NB4 (cell line): ENCODE measurements at regions not wholly inside any gene's neighbourhood (a gene's known extent, or its start where the extent isn't known, plus 50 kb on each side); places are given as distances from the start of the nearest gene placed in this dataset.
"Not testable (repeated sequence)": the region's sequence is repeated elsewhere in the genome, so short reads cannot be mapped to it uniquely, and the experiment has no call there.

Experiments
- POLR2A ChIP-seq: IDR thresholded peaks from 2 replicates; pipeline ENCODE4 v1.6.1; 2011; ENCODE audit warnings: mild to moderate bottlenecking; ENCODE audit not compliant: insufficient read length; ENCODE audit errors: extremely low read depth
- TF ChIP-seq, protein P1 (sequence below): IDR thresholded peaks from one replicate; pipeline ENCODE4 v1.5.1; 2012; ENCODE audit warnings: low read depth, low read length
- TF ChIP-seq, protein P2 (sequence below): IDR thresholded peaks from 2 replicates; pipeline ENCODE4 v1.6.1; 2011; ENCODE audit warnings: low read depth, low read length

DNA sequence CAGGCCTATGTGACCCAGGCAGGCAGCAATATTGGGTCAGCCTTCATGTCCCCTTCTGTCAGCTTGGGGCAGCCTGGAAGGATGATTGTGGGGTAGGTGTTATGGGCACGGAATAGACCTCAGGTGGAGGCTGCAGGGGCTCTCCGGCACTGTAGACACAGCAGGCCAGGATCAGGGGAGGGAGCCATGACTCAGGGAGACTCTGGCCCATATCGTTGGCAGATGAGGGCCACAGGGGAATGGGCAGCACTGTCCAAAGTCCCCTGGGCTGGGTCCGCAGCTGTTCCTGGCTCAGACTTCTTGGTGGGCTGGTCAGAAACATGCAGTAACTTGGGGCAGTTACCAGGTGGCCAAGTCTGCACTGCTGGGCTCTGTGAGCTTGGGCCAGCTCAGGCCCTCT lies 3080.1 kb downstream of the RPIA start:
- TF ChIP-seq, protein P1, sequence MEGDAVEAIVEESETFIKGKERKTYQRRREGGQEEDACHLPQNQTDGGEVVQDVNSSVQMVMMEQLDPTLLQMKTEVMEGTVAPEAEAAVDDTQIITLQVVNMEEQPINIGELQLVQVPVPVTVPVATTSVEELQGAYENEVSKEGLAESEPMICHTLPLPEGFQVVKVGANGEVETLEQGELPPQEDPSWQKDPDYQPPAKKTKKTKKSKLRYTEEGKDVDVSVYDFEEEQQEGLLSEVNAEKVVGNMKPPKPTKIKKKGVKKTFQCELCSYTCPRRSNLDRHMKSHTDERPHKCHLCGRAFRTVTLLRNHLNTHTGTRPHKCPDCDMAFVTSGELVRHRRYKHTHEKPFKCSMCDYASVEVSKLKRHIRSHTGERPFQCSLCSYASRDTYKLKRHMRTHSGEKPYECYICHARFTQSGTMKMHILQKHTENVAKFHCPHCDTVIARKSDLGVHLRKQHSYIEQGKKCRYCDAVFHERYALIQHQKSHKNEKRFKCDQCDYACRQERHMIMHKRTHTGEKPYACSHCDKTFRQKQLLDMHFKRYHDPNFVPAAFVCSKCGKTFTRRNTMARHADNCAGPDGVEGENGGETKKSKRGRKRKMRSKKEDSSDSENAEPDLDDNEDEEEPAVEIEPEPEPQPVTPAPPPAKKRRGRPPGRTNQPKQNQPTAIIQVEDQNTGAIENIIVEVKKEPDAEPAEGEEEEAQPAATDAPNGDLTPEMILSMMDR: not testable (repeated sequence)
- TF ChIP-seq POLR2A: not testable (repeated sequence)
- TF ChIP-seq, protein P2, sequence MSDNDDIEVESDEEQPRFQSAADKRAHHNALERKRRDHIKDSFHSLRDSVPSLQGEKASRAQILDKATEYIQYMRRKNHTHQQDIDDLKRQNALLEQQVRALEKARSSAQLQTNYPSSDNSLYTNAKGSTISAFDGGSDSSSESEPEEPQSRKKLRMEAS: not testable (repeated sequence)
